Peyer's patch (tissue), 4 donors: ENCODE measurements at regions not wholly inside any gene's neighbourhood (a gene's known extent, or its start where the extent isn't known, plus 50 kb on each side); places are given as distances from the start of the nearest gene placed in this dataset.

Source experiments
- POLR2A ChIP-seq, 2 donors: fragments of 450-650 bp; IDR thresholded peaks; one replicate each; pipeline ENCODE4 v1.5.1; 2017; ENCODE audit warnings: antibody characterized with exemption in 2 of 2, mild to moderate bottlenecking in 2 of 2, moderate library complexity in 2 of 2
- TF ChIP-seq, protein P1 (sequence below), 6 experiments: fragments of 450-650 bp in 4 of 6; fragments of 200-600 bp in 2 of 6; sonication (generic) in 1 of 6; IDR thresholded peaks; one replicate each; pipeline ENCODE4 v1.5.1; 2017 to 2019; ENCODE audit warnings: antibody characterized with exemption in 6 of 6, mild to moderate bottlenecking in 3 of 6, moderate library complexity in 1 of 6

DNA sequence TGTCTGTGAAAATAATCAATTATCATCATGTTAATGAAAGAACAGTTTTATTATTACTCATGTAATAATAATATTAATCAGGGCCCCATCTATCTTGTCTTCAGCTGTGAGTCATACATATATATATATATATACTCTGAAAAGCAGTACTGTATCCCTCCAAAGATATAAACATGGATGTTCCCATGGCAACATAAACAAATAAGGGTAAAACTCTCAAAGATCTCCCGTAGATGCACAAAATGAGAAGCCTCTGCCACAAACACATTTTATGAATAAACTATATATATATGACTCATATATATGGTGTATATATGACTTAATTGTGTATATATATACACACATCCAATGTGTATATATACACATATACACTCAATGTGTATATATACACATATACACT is 163.8 kb upstream of the ARHGEF26 start:
- TF ChIP-seq, protein P1, sequence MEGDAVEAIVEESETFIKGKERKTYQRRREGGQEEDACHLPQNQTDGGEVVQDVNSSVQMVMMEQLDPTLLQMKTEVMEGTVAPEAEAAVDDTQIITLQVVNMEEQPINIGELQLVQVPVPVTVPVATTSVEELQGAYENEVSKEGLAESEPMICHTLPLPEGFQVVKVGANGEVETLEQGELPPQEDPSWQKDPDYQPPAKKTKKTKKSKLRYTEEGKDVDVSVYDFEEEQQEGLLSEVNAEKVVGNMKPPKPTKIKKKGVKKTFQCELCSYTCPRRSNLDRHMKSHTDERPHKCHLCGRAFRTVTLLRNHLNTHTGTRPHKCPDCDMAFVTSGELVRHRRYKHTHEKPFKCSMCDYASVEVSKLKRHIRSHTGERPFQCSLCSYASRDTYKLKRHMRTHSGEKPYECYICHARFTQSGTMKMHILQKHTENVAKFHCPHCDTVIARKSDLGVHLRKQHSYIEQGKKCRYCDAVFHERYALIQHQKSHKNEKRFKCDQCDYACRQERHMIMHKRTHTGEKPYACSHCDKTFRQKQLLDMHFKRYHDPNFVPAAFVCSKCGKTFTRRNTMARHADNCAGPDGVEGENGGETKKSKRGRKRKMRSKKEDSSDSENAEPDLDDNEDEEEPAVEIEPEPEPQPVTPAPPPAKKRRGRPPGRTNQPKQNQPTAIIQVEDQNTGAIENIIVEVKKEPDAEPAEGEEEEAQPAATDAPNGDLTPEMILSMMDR (IDR thresholded peaks at IDR 0.05), result no peak
- no peak for TF ChIP-seq POLR2A (IDR thresholded peaks at IDR 0.05)
